ENCODE measurements at regions not wholly inside any gene's neighbourhood (a gene's known extent, or its start where the extent isn't known, plus 50 kb on each side); places are given as distances from the start of the nearest gene placed in this dataset.
A peak's percentile ranks its signal among the peaks of the same experiment; 100 is the strongest.

- no peak for TF ChIP-seq CTCF (IDR thresholded peaks at IDR 0.05; ENCODE audit: borderline replicate concordance, extremely low read depth, insufficient read depth)
- Histone ChIP-seq H3K27me3 (ENCODE audit: control insufficient read depth, insufficient read depth, low read length) (no peaks in the 10 kb centered on the region), H3K27ac (ENCODE audit: low read depth in 2 of 2, low read length in 2 of 2) (no peak overlapping the region), H3K9ac (ENCODE audit: low read length in 3 of 3) (no peak overlapping the region), H3K36me3 (ENCODE audit: control insufficient read depth in 2 of 3, insufficient read depth in 3 of 3, low read length in 3 of 3) (no peaks in the 10 kb centered on the region), H3K4me3 (ENCODE audit: low read length in 3 of 3) (no peak overlapping the region), H3K4me1 (ENCODE audit: control insufficient read depth in 2 of 3, insufficient read depth in 2 of 3, low read depth in 1 of 3, low read length in 3 of 3) (no peaks in the 10 kb centered on the region), H3K9me3 (ENCODE audit: control insufficient read depth in 2 of 3, insufficient read depth in 1 of 3, low read length in 3 of 3) (peaks cover 0 to 1% (median 0%) of the 10 kb centered on the region in 3 donors)
- FAIRE-seq (no peak), DNase-seq (no peak)
- intact Hi-C loops (cut with DNase I): no loop called here
These were observed 1417.0 kb upstream of the ALCAM start for GRCh38 chr3:103949693-103950092.

GRCh38 chr3:103950676-103951075 is 1416.0 kb upstream of the ALCAM start:
- H3K27ac ChIP-seq (ENCODE audit: low read depth in 2 of 2, low read length in 2 of 2): no peak overlapping the region
- H3K9me3 ChIP-seq (ENCODE audit: control insufficient read depth in 2 of 3, insufficient read depth in 1 of 3, low read length in 3 of 3): peaks cover 0 to 1% (median 0%) of the 10 kb centered on the region in 3 donors
- FAIRE-seq (no peak), DNase-seq (no peak)
- no peaks in the 10 kb centered on the region for H3K4me1 ChIP-seq (ENCODE audit: control insufficient read depth in 2 of 3, insufficient read depth in 2 of 3, low read depth in 1 of 3, low read length in 3 of 3)
- H3K27me3 ChIP-seq (ENCODE audit: control insufficient read depth, insufficient read depth, low read length): no peaks in the 10 kb centered on the region
- TF ChIP-seq CTCF (IDR thresholded peaks at IDR 0.05; ENCODE audit: borderline replicate concordance, extremely low read depth, insufficient read depth): no peak
- H3K4me3 ChIP-seq (ENCODE audit: low read length in 3 of 3): no peak overlapping the region
- no peak overlapping the region for H3K9ac ChIP-seq (ENCODE audit: low read length in 3 of 3)
- H3K36me3 ChIP-seq (ENCODE audit: control insufficient read depth in 2 of 3, insufficient read depth in 3 of 3, low read length in 3 of 3): no peaks in the 10 kb centered on the region
- intact Hi-C loops (cut with DNase I): no loop called here

GRCh38 chr3:103953796-103954195 is 1412.9 kb upstream of the ALCAM start:
- no peak overlapping the region for H3K27ac ChIP-seq (ENCODE audit: low read depth in 2 of 2, low read length in 2 of 2)
- peak in 3 of 5 donors; percentile 21 to 71 (median 53) for DNase-seq
- H3K9me3 ChIP-seq (ENCODE audit: control insufficient read depth in 2 of 3, insufficient read depth in 1 of 3, low read length in 3 of 3): peaks cover 0 to 1% (median 0%) of the 10 kb centered on the region in 3 donors
- FAIRE-seq: no peak
- no peaks in the 10 kb centered on the region for H3K36me3 ChIP-seq (ENCODE audit: control insufficient read depth in 2 of 3, insufficient read depth in 3 of 3, low read length in 3 of 3)
- no peak for TF ChIP-seq CTCF (IDR thresholded peaks at IDR 0.05; ENCODE audit: borderline replicate concordance, extremely low read depth, insufficient read depth)
- no peak overlapping the region for H3K9ac ChIP-seq (ENCODE audit: low read length in 3 of 3)
- intact Hi-C loops (cut with DNase I): no loop called here
- no peaks in the 10 kb centered on the region for H3K4me1 ChIP-seq (ENCODE audit: control insufficient read depth in 2 of 3, insufficient read depth in 2 of 3, low read depth in 1 of 3, low read length in 3 of 3)
- no peak overlapping the region for H3K4me3 ChIP-seq (ENCODE audit: low read length in 3 of 3)
- no peaks in the 10 kb centered on the region for H3K27me3 ChIP-seq (ENCODE audit: control insufficient read depth, insufficient read depth, low read length)

- TF ChIP-seq CTCF (IDR thresholded peaks at IDR 0.05; ENCODE audit: borderline replicate concordance, extremely low read depth, insufficient read depth): no peak
- Histone ChIP-seq H3K9ac (ENCODE audit: low read length in 3 of 3) (no peak overlapping the region), H3K9me3 (ENCODE audit: control insufficient read depth in 2 of 3, insufficient read depth in 1 of 3, low read length in 3 of 3) (no peaks in the 10 kb centered on the region), H3K36me3 (ENCODE audit: control insufficient read depth in 2 of 3, insufficient read depth in 3 of 3, low read length in 3 of 3) (no peaks in the 10 kb centered on the region), H3K27ac (ENCODE audit: low read depth in 2 of 2, low read length in 2 of 2) (no peak overlapping the region), H3K4me3 (ENCODE audit: low read length in 3 of 3) (no peak overlapping the region), H3K4me1 (ENCODE audit: control insufficient read depth in 2 of 3, insufficient read depth in 2 of 3, low read depth in 1 of 3, low read length in 3 of 3) (no peaks in the 10 kb centered on the region), H3K27me3 (ENCODE audit: control insufficient read depth, insufficient read depth, low read length) (no peaks in the 10 kb centered on the region)
- intact Hi-C loops (cut with DNase I): no loop called here
- FAIRE-seq (no peak), DNase-seq (no peak)
These were observed 1405.9 kb upstream of the ALCAM start for GRCh38 chr3:103960819-103961218.
